Activated CD4-positive, alpha-beta memory T cell treated with anti-CD3 and anti-CD28 coated beads for 36 hours (primary cell): ENCODE measurements at regions not wholly inside any gene's neighbourhood (a gene's known extent, or its start where the extent isn't known, plus 50 kb on each side); places are given as distances from the start of the nearest gene placed in this dataset.

ENCODE experiments used
- CTCF ChIA-PET: fragments of 350-600 bp; sonication (Branson Sonifier 250); formaldehyde crosslinking; loops from one replicate; lab custom pipeline; 2021; ENCODE audit warnings: antibody characterized with exemption, inconsistent platforms; lab: Charles Lee
- POLR2A ChIA-PET: fragments of 350-600 bp; sonication (Branson Sonifier 250); formaldehyde crosslinking; loops from one replicate; lab custom pipeline; 2021; ENCODE audit warnings: antibody characterized with exemption; lab: Charles Lee
- DNase-seq: peaks from one replicate; pipeline ENCODE4 v3.0.0-alpha.2; 2020
- H3K27ac Mint-ChIP-seq: one replicate; pipeline ENCODE4 v1.8.0; 2021; ENCODE audit warnings: mixed read lengths
- H3K27me3 Mint-ChIP-seq: one replicate; pipeline ENCODE4 v1.8.0; 2021; ENCODE audit warnings: mixed read lengths
- H3K36me3 Mint-ChIP-seq: one replicate; pipeline ENCODE4 v1.8.0; 2021; ENCODE audit warnings: mixed read lengths
- H3K4me1 Mint-ChIP-seq: one replicate; pipeline ENCODE4 v1.8.0; 2021; ENCODE audit warnings: low read depth, mixed read lengths
- H3K4me3 Mint-ChIP-seq: one replicate; pipeline ENCODE4 v1.8.0; 2021; ENCODE audit warnings: mild to moderate bottlenecking, mixed read lengths
- H3K9me3 Mint-ChIP-seq: one replicate; pipeline ENCODE4 v1.8.0; 2021; ENCODE audit warnings: mixed read lengths
- intact Hi-C: fragments of 100-400 bp; cut with micrococcal nuclease; formaldehyde crosslinking; loops from one replicate; pipeline ENCODE4 v1.15.1; 2023

- H3K27me3 Mint-ChIP-seq: peaks cover 11% of the 10 kb centered on the region
- H3K36me3 Mint-ChIP-seq: no peaks in the 10 kb centered on the region
- no peaks in the 10 kb centered on the region for H3K9me3 Mint-ChIP-seq
- ChIA-PET CTCF (interaction anchor here (0.9 to 1.0 kb wide), 3 partner anchors 14 to 306 kb away, joined by 3 to 4 read pairs (median 3); no protein-coding TSS in a partner anchor), POLR2A (no interaction called here)
- DNase-seq: no peak
- intact Hi-C loops: no loop called here
- H3K4me3 Mint-ChIP-seq: no peak overlapping the region
- no peak overlapping the region for H3K27ac Mint-ChIP-seq
- no peaks in the 10 kb centered on the region for H3K4me1 Mint-ChIP-seq
These were observed 50.8 kb upstream of the SLC36A4 start for GRCh38 chr11:93248602-93249001.

- no peak overlapping the region for H3K4me3 Mint-ChIP-seq
- no peak overlapping the region for H3K27ac Mint-ChIP-seq
These were observed 51.8 kb upstream of the SLC36A4 start for GRCh38 chr11:93249459-93250220.

GRCh38 chr11:93250326-93250725 lies 52.5 kb upstream of the SLC36A4 start:
- intact Hi-C loops: no loop called here
- Mint-ChIP-seq H3K36me3 (no peaks in the 10 kb centered on the region), H3K27me3 (peaks cover 7% of the 10 kb centered on the region), H3K27ac (no peak overlapping the region), H3K4me3 (no peak overlapping the region), H3K4me1 (no peaks in the 10 kb centered on the region), H3K9me3 (no peaks in the 10 kb centered on the region)
- CTCF ChIA-PET: interaction anchor here (1.1 to 1.2 kb wide), 2 partner anchors 16 to 19 kb away, joined by 3 to 7 read pairs; no protein-coding TSS in a partner anchor
- POLR2A ChIA-PET: no interaction called here
- no peak for DNase-seq

More at GRCh38 chr11:93249459-93250220, 51.8 kb upstream of the SLC36A4 start:
- intact Hi-C loops: no loop called here
- Mint-ChIP-seq H3K9me3 (no peaks in the 10 kb centered on the region), H3K4me1 (no peaks in the 10 kb centered on the region), H3K27me3 (peaks cover 13% of the 10 kb centered on the region), H3K36me3 (no peaks in the 10 kb centered on the region)
- CTCF ChIA-PET: interaction anchor here (1.1 to 1.2 kb wide), 2 partner anchors 15 to 18 kb away, joined by 3 to 7 read pairs; no protein-coding TSS in a partner anchor
- DNase-seq: no peak
- POLR2A ChIA-PET: no interaction called here

- Mint-ChIP-seq H3K36me3 (no peaks in the 10 kb centered on the region), H3K27me3 (peaks cover 6% of the 10 kb centered on the region)
These were observed 54.1 kb upstream of the SLC36A4 start for GRCh38 chr11:93251922-93252321.

GRCh38 chr11:93253111-93253510 lies 55.3 kb upstream of the SLC36A4 start:
- H3K27me3 Mint-ChIP-seq: peaks cover 4% of the 10 kb centered on the region
- no peak overlapping the region for H3K27ac Mint-ChIP-seq
- ChIA-PET CTCF (no interaction called here), POLR2A (no interaction called here)
- H3K9me3 Mint-ChIP-seq: no peaks in the 10 kb centered on the region
- no peaks in the 10 kb centered on the region for H3K36me3 Mint-ChIP-seq
- no peak for DNase-seq
- H3K4me3 Mint-ChIP-seq: no peak overlapping the region
- intact Hi-C loops: no loop called here
- no peaks in the 10 kb centered on the region for H3K4me1 Mint-ChIP-seq

More at GRCh38 chr11:93251922-93252321, 54.1 kb upstream of the SLC36A4 start:
- Mint-ChIP-seq H3K4me1 (no peaks in the 10 kb centered on the region), H3K4me3 (no peak overlapping the region), H3K9me3 (no peaks in the 10 kb centered on the region), H3K27ac (no peak overlapping the region)
- ChIA-PET POLR2A (no interaction called here), CTCF (no interaction called here)
- intact Hi-C loops: no loop called here
- DNase-seq: no peak

GRCh38 chr11:93256623-93257022 lies 58.8 kb upstream of the SLC36A4 start:
- Mint-ChIP-seq H3K9me3 (peaks cover 13% of the 10 kb centered on the region), H3K36me3 (peaks cover 5% of the 10 kb centered on the region), H3K4me3 (no peak overlapping the region), H3K27ac (no peak overlapping the region), H3K4me1 (no peaks in the 10 kb centered on the region), H3K27me3 (peaks cover 6% of the 10 kb centered on the region)
- POLR2A ChIA-PET: no interaction called here
- no peak for DNase-seq
- intact Hi-C loops: no loop called here
- CTCF ChIA-PET: no interaction called here

GRCh38 chr11:93267383-93267782 lies 63.2 kb upstream of the DEUP1 start:
- H3K27me3 Mint-ChIP-seq: peaks cover 7% of the 10 kb centered on the region
- no peaks in the 10 kb centered on the region for H3K4me1 Mint-ChIP-seq
- no peak overlapping the region for H3K4me3 Mint-ChIP-seq
- no peak overlapping the region for H3K27ac Mint-ChIP-seq
- intact Hi-C loops: no loop called here
- no peak for DNase-seq
- peaks cover 11% of the 10 kb centered on the region for H3K9me3 Mint-ChIP-seq
- H3K36me3 Mint-ChIP-seq: no peaks in the 10 kb centered on the region
- POLR2A ChIA-PET: no interaction called here
- CTCF ChIA-PET: no interaction called here

- Mint-ChIP-seq H3K27ac (no peak overlapping the region), H3K27me3 (peaks cover 5% of the 10 kb centered on the region), H3K4me3 (no peak overlapping the region), H3K4me1 (no peaks in the 10 kb centered on the region), H3K9me3 (peaks cover 11% of the 10 kb centered on the region), H3K36me3 (no peaks in the 10 kb centered on the region)
- ChIA-PET CTCF (no interaction called here), POLR2A (no interaction called here)
- intact Hi-C loops: no loop called here
- DNase-seq: no peak
These were observed 62.1 kb upstream of the DEUP1 start for GRCh38 chr11:93268287-93269040.

GRCh38 chr11:93271596-93271995 lies 58.9 kb upstream of the DEUP1 start:
- ChIA-PET POLR2A (no interaction called here), CTCF (no interaction called here)
- Mint-ChIP-seq H3K9me3 (peaks cover 11% of the 10 kb centered on the region), H3K4me1 (no peaks in the 10 kb centered on the region), H3K27me3 (no peaks in the 10 kb centered on the region), H3K4me3 (no peak overlapping the region), H3K27ac (no peak overlapping the region), H3K36me3 (no peaks in the 10 kb centered on the region)
- intact Hi-C loops: no loop called here
- DNase-seq: no peak

- Mint-ChIP-seq H3K36me3 (no peaks in the 10 kb centered on the region), H3K4me1 (no peaks in the 10 kb centered on the region), H3K27me3 (no peaks in the 10 kb centered on the region), H3K27ac (no peak overlapping the region), H3K9me3 (no peaks in the 10 kb centered on the region), H3K4me3 (no peak overlapping the region)
- no peak for DNase-seq
- CTCF ChIA-PET: no interaction called here
- intact Hi-C loops: no loop called here
- POLR2A ChIA-PET: no interaction called here
These were observed 55.7 kb upstream of the DEUP1 start for GRCh38 chr11:93274851-93275250.

GRCh38 chr11:93278976-93279375 lies 51.6 kb upstream of the DEUP1 start:
- no peaks in the 10 kb centered on the region for H3K9me3 Mint-ChIP-seq
- H3K4me1 Mint-ChIP-seq: no peaks in the 10 kb centered on the region
- no peak overlapping the region for H3K4me3 Mint-ChIP-seq
- H3K36me3 Mint-ChIP-seq: no peaks in the 10 kb centered on the region
- CTCF ChIA-PET: no interaction called here
- POLR2A ChIA-PET: no interaction called here
- H3K27ac Mint-ChIP-seq: no peak overlapping the region
- intact Hi-C loops: no loop called here
- H3K27me3 Mint-ChIP-seq: no peaks in the 10 kb centered on the region
- DNase-seq: no peak

GRCh38 chr11:93279851-93280347 lies 50.6 kb upstream of the DEUP1 start:
- Mint-ChIP-seq H3K9me3 (no peaks in the 10 kb centered on the region), H3K4me1 (no peaks in the 10 kb centered on the region), H3K27ac (no peak overlapping the region), H3K4me3 (no peak overlapping the region), H3K36me3 (no peaks in the 10 kb centered on the region), H3K27me3 (no peaks in the 10 kb centered on the region)
- intact Hi-C loops: no loop called here
- ChIA-PET CTCF (no interaction called here), POLR2A (no interaction called here)
- DNase-seq: no peak
